ENCODE measurements at regions not wholly inside any gene's neighbourhood (a gene's known extent, or its start where the extent isn't known, plus 50 kb on each side); places are given as distances from the start of the nearest gene placed in this dataset.

DNA sequence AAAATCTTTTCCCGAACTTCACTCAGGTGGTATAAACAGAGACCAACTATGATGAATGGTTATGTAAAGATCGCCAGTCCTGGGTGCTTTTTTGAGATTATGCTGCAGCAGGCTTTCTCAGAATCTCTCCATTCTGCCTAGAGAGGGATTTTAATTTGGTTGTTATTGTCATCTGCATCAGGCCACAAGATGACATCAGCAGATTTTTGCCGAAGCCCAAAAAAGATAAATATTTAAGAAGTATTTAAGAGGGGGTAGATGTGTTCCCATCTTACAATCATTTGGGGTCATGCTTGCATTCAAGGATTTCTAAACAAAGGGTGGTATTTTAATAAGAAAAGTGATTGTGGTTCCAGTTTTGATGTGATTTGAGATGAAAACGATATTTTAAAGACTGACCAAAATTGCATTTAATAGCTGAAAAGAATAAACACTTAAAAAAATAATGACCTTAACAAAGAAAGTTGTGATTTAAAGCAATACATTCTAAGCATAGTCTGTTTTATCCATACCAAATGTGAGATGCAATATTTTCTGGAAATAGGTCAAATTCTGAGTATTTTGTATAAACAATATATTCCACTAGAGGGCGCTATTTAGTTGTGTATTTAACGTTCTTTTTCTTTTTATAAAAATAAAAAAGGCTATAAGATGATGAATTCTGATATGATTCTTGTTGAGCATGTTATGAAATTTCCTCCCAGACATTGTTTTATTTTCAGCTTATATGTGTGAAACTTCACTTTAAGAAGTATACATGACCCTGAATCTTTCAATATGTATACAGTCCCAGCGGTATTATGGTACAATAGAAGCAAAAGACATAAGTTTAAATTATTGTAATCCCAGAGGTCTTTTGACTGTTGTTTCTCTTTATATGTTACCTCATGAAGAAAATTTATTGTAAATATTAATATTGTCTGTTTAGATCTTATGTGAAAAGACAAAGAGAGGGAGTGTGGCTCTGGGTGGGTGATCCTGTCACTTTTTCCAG, 51.0 kb upstream of the ZFP64 start:
- DNase-seq = peak in 1 of 2 experiments; percentile 41

All from NCI-H526 (cell line).